NCI-H2081 (cell line): ENCODE measurements at regions not wholly inside any gene's neighbourhood (a gene's known extent, or its start where the extent isn't known, plus 50 kb on each side); places are given as distances from the start of the nearest gene placed in this dataset.
"Not testable (repeated sequence)": the region's sequence is repeated elsewhere in the genome, so short reads cannot be mapped to it uniquely, and the experiment has no call there.

Source experiments
- DNase-seq, 2 experiments: peaks; one replicate each; lab custom pipeline; 2025; lab: John Stamatoyannopoulos, UW

GRCh38 chr9:81074221-81074620, 615.1 kb downstream of the TLE1 start:
- no peak for DNase-seq

GRCh38 chr9:81073821-81074220, 615.5 kb downstream of the TLE1 start:
- no peak for DNase-seq

DNA sequence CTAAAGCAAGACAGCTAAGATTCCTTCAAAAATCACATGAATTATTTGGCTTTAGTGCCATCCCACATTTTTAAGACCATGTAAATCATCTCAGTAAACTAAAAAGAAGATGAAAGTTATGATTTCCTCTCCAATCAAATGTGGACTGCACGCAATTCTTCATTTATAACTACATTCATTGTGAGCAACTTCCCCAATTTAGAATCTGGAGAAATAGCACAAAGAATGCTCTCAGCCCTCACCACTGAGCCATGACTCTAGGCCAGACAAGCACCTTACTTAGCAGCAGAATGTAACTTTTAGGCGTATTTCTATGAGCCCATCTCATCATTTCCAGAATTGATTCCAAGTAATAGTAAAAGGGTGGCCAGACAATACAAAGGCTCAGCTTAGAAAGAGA, 616.6 kb downstream of the TLE1 start:
- no peak for DNase-seq

- no peak for DNase-seq
Measured at GRCh38 chr9:81071108-81071507, 618.2 kb downstream of the TLE1 start.

- DNase-seq = no peak
Measured at GRCh38 chr9:81070689-81071088, 618.7 kb downstream of the TLE1 start.

DNA sequence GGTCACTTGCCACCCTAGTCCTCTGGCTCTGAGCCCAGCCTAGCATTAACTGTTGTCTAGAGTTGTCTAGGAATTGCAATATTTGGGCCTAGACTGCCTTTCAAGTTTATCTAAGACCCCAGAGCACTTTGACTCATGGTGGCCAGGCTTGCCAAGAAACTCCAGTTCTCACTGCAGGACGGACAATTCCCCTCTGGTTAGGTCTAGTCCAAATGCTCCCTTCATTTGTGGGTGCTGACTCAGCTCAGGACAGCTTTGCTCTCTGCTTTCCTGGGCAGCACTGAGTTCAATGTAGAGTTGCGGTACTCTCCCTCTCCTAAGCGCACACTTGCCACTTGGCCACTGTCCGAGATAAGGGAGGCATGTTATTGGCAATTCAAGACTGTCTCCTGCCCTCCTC, 619.4 kb downstream of the TLE1 start:
- no peak for DNase-seq

DNA sequence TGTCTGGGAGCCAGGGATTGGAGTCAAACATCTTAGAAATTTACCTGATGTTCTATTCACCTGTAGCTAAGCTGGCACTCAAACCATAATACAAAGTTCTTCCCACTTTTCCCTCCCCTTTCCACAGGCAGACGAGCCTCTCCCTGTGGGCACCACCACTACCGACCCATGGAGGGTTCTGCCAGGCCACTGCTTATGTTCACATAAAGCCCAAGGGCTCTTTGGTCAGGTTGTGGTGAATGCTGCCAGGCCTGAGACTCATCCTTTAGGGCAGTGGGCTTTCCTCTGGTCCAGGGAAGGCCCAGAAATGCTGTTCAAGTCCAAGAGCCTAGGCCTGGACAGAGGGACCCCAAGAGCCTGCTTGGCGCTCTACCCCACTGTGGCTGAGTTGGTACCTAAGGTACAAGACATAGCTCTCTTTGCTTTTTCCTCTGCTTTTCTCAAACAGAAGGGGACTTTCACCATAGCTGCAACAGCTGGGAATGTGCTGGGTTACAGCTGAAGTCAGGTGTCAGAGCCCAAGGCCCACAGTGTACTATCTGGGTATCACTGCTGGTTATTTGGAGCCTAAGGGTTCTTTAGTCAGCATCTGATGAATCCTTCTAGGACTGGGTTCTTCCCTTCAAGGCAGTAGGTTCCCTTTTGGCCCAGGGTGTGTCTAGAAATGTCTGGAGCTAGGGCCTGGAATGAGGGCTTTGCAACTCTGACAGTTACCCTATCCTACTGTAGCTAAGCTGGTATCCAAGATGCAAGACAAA, 620.1 kb downstream of the TLE1 start:
- no peak for DNase-seq

DNA sequence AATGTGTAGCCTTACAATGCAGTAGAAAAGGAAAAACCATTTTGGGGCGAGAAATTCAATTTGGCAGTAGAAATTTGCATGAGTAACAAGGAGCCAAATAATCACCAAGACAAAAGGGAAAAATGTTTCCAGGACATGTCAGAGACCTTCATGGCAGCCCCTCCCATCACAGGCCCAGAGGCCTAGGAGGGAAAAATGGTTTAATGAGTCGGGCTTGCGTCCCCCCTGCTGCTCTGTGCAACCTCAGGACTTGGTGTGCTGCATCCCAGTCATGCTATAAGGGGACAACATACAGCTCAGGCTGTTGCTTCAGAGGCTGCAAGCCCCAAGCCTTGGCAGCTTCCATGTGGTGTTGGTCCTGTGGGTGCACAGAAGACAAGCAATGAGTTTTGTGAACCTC, 626.4 kb downstream of the TLE1 start:
- DNase-seq = not testable (repeated sequence)

GRCh38 chr9:81058782-81059181, 630.6 kb downstream of the TLE1 start:
- DNase-seq = no peak

GRCh38 chr9:81053298-81054025, 635.9 kb downstream of the TLE1 start:
- DNase-seq = no peak

- no peak for DNase-seq
Measured at GRCh38 chr9:81052846-81053245, 636.5 kb downstream of the TLE1 start.

DNA sequence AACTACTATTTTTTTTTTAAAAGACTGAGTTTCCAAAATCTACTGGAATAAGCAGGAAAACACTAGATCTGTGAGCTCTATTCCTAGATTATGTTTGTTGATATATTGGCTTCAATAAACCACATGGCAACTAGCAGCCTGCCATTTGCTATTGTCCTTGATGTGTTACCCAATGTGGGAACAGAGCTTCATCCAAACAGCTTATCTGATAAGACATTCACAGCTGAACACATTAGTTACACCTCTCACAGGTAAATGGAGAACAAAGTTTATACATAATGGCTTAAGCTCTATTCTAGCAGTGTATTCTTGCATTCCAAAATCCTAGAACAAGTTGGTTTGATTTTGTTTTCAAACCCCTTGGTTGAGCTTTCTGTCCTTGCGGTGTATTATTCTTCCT, 642.1 kb downstream of the TLE1 start:
- no peak for DNase-seq

DNA sequence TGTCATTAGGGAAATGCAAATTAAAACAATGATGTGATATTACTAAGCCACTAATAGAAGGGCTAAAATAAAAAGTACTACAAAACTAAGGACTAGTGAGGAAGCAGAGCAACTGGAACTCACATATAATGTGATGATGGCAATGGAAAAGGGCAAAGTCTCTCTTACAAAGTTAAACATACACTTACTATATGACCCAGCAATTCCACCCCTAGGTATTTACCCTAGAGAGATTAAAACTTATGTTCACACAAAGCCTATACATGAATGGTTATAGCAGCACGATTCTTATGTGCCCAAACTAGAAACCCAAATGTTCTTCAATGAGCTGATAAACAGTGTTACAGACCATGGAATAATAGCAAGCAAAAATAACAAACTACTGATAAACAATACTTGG, 643.7 kb downstream of the TLE1 start:
- no peak for DNase-seq

DNA sequence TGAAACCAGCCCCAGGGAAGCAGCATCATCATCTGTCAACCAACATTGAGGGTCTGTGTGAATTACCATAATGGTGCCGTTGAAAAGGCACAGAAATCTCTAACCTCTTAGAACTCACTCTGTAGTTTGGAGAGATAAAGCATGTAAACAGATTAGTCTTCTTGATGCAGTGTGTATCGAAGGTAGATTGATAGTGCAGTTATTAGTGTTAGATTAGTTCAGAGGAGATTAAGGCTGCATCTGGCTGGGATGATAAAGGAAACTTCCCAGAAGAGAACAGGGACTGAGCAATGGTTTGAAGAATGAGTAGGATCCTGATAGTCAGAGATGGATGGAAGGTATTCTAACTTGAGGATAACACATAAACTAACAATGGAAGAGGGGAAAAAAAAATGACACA, 651.5 kb downstream of the TLE1 start:
- no peak for DNase-seq

GRCh38 chr9:81035601-81036000, 653.7 kb downstream of the TLE1 start:
- DNase-seq = no peak

DNA sequence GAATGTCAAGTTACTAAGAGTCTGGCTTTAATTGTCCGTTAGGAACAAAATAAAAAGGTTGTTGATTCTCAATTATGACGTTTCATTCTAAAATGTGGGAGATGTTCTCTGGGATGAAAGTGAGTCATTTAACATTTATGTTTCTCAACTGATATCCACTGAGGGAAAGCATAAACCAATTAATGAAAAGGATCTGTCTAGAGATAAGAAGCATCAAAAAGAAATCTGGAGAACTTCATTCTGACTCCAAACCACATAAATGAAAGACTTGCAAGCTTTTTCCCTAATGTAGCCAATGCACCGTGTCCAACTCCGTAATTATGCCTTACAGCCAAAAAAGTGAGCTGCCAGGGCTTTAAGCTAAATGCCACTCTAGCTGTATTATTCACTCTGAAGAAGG, 654.2 kb downstream of the TLE1 start:
- DNase-seq = no peak

GRCh38 chr9:81032831-81033230, 656.5 kb downstream of the TLE1 start:
- DNase-seq = no peak

DNA sequence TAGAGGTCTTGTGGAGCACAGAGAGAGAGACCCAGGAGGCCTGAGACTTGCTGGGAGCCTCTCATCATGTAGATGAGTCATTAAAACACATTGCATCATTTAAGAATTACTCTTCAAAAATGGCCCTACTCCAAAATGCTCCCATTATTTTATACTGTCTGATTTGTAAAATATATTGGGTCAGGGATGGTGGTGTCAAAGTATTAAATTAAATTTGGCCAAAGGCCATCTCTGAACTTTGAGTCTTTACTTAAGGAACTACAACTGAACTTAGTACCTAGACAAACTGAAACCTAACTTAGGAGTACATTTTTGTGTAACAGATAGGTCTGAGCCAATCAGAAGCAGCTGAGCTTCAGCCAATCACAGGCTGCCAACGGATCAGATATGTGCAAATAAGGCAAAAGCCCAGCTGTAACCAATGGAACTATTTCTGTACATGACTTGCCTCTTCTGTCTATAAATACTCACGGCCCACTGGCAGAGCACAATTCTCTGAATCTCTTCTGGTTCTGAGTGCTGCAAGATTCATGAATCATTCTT, 657.2 kb downstream of the TLE1 start:
- DNase-seq = no peak

- no peak for DNase-seq
Measured at GRCh38 chr9:81031422-81032029, 657.8 kb downstream of the TLE1 start.

DNA sequence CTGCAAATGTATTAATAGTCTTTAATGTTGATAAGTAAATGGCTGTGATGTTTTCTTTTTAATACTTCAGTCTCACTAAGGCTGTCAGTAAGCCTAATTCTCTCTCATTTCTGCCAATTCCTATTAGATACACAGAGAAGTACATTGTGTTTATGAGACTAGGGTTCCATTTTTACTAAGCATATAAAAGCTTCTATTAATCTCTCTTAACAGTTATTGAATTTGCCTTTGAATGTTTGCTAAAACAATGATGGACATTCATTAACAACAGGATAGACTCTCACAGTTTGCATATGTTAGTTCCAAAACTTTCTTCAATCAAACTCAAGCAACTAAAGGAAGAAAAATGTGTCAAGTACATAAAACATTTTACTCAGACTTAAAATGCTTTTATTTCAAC, 659.3 kb downstream of the TLE1 start:
- no peak for DNase-seq

GRCh38 chr9:81028504-81028903, 660.8 kb downstream of the TLE1 start:
- DNase-seq = no peak

- no peak for DNase-seq
Measured at GRCh38 chr9:81022177-81022576, 667.2 kb downstream of the TLE1 start.

GRCh38 chr9:81014945-81015344, 674.4 kb downstream of the TLE1 start:
- DNase-seq = not testable (repeated sequence)
